Kidney (tissue), 13 donors: ENCODE measurements at regions not wholly inside any gene's neighbourhood (a gene's known extent, or its start where the extent isn't known, plus 50 kb on each side); places are given as distances from the start of the nearest gene placed in this dataset.

Source experiments
- DNase-seq, 5 donors: peaks; one replicate each; pipeline ENCODE4 v3.0.0-alpha.2; 2013 to 2020
- FAIRE-seq: peaks from 2 replicates; lab custom pipeline; 2012; peaks lifted over from hg19 to GRCh38; lab: Jason Lieb, UNC
- H3K27ac ChIP-seq, 2 donors: one replicate each; pipeline ENCODE4 v1.7.0; 2013; ENCODE audit warnings: low read depth in 2 of 2, low read length in 2 of 2, inconsistent platforms in 1 of 2
- H3K27me3 ChIP-seq: one replicate; pipeline ENCODE4 v1.7.1; 2013; ENCODE audit warnings: low read length, inconsistent platforms; ENCODE audit not compliant: control insufficient read depth, insufficient read depth
- H3K36me3 ChIP-seq, 3 donors: one replicate each; pipeline versions ENCODE4 v1.7.0 to v1.7.1; 2013; ENCODE audit warnings: low read length in 3 of 3, control low read depth in 1 of 3, inconsistent platforms in 1 of 3; ENCODE audit not compliant: insufficient read depth in 3 of 3, control insufficient read depth in 2 of 3
- H3K4me1 ChIP-seq, 3 donors: one replicate each; pipeline versions ENCODE4 v1.7.0 to v1.7.1; 2013; ENCODE audit warnings: low read length in 3 of 3, inconsistent platforms in 1 of 3, low read depth in 1 of 3; ENCODE audit not compliant: control insufficient read depth in 2 of 3, insufficient read depth in 2 of 3
- H3K4me3 ChIP-seq, 3 donors: one replicate each; pipeline versions ENCODE4 v1.7.0 to v1.8.1; 2013; ENCODE audit warnings: low read length in 3 of 3, control low read depth in 1 of 3, inconsistent platforms in 1 of 3
- H3K9ac ChIP-seq, 3 donors: one replicate each; pipeline versions ENCODE4 v1.7.0 to v1.7.1; 2013; ENCODE audit warnings: low read length in 3 of 3, control low read depth in 1 of 3, inconsistent platforms in 1 of 3
- H3K9me3 ChIP-seq, 3 donors: one replicate each; pipeline versions ENCODE4 v1.7.0 to v1.7.1; 2013; ENCODE audit warnings: low read length in 3 of 3, control low read depth in 1 of 3, inconsistent platforms in 1 of 3; ENCODE audit not compliant: control insufficient read depth in 2 of 3, insufficient read depth in 1 of 3
- intact Hi-C: fragments of 100-400 bp; cut with DNase I; formaldehyde crosslinking; loops from one replicate; pipeline ENCODE4 v1.11.1; 2022
- TF ChIP-seq, protein P1 (sequence below): IDR thresholded peaks from 3 replicates; pipeline ENCODE4 v1.5.1; 2012; ENCODE audit warnings: mild to moderate bottlenecking, moderate library complexity, borderline replicate concordance; ENCODE audit not compliant: insufficient read depth; ENCODE audit errors: extremely low read depth
- donor health status: control.
- donor health status: control.
- donor health status: control.
- donor health status: control.
- donor health status: control.
- donor health status: DM: yes; HTN: yes; CAD: no.
- donor health status: Normal renal cell carcinoma (clear cell type).

DNA sequence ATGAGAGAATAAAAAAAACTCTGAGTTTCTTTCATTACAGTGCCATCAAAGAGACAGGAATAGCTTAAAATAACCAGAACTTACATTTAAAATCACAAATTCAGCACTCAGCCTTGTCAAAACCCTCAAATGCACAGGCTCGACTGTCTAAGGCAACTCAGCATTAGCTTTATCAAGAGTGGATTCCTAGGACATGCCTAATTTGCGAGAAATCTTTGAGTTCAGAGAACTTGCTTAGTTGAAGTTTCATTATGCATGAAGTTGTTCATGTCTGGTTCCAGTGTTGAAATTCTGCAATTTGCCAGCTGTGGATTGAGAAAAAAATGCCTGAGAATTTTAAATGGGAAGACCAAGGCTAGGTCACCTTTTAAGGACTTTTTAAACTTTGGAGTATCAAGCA is 151.1 kb downstream of the LRRC70 start:
- H3K9me3 ChIP-seq = peaks cover 0 to 3% (median 0%) of the 10 kb centered on the region in 3 donors
- FAIRE-seq (no peak), DNase-seq (no peak)
- no peak overlapping the region for H3K4me3 ChIP-seq
- TF ChIP-seq, protein P1, sequence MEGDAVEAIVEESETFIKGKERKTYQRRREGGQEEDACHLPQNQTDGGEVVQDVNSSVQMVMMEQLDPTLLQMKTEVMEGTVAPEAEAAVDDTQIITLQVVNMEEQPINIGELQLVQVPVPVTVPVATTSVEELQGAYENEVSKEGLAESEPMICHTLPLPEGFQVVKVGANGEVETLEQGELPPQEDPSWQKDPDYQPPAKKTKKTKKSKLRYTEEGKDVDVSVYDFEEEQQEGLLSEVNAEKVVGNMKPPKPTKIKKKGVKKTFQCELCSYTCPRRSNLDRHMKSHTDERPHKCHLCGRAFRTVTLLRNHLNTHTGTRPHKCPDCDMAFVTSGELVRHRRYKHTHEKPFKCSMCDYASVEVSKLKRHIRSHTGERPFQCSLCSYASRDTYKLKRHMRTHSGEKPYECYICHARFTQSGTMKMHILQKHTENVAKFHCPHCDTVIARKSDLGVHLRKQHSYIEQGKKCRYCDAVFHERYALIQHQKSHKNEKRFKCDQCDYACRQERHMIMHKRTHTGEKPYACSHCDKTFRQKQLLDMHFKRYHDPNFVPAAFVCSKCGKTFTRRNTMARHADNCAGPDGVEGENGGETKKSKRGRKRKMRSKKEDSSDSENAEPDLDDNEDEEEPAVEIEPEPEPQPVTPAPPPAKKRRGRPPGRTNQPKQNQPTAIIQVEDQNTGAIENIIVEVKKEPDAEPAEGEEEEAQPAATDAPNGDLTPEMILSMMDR = no peak
- H3K36me3 ChIP-seq = no peaks in the 10 kb centered on the region
- no peak overlapping the region for H3K27ac ChIP-seq
- H3K9ac ChIP-seq = no peak overlapping the region
- intact Hi-C loops = no loop called here
- no peaks in the 10 kb centered on the region for H3K27me3 ChIP-seq
- H3K4me1 ChIP-seq = no peaks in the 10 kb centered on the region

DNA sequence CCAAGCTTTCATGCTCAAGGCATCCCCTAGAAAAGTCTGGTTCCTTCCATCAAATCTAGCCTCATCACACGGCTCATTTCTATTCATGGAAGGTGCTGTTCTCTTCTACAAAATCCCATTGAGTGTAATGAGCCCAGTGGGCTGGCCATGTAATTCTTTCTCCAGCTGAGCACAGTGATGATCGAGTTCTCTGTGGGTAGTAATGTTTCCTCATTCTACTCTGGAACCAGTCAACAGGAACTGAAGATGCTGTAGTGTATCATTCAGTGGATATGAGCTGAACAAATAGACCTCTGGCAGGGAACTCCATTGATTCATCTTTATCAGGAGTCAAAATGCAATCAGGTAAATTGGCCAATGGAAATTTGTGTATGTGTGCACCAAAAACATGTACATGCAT is 149.2 kb downstream of the LRRC70 start:
- Histone ChIP-seq H3K36me3 (no peaks in the 10 kb centered on the region), H3K27me3 (no peaks in the 10 kb centered on the region), H3K4me1 (no peaks in the 10 kb centered on the region), H3K9me3 (no peaks in the 10 kb centered on the region), H3K9ac (no peak overlapping the region), H3K27ac (no peak overlapping the region), H3K4me3 (no peak overlapping the region)
- intact Hi-C loops = no loop called here
- TF ChIP-seq, protein P1 = no peak
- no peak for FAIRE-seq
- no peak for DNase-seq

GRCh38 chr5:62727184-62727583 is 148.6 kb downstream of the LRRC70 start:
- no peaks in the 10 kb centered on the region for H3K9me3 ChIP-seq
- no peak overlapping the region for H3K27ac ChIP-seq
- H3K36me3 ChIP-seq = no peaks in the 10 kb centered on the region
- no peak overlapping the region for H3K9ac ChIP-seq
- intact Hi-C loops = no loop called here
- H3K27me3 ChIP-seq = no peaks in the 10 kb centered on the region
- TF ChIP-seq, protein P1 = no peak
- DNase-seq (no peak), FAIRE-seq (no peak)
- no peaks in the 10 kb centered on the region for H3K4me1 ChIP-seq
- H3K4me3 ChIP-seq = no peak overlapping the region

DNA sequence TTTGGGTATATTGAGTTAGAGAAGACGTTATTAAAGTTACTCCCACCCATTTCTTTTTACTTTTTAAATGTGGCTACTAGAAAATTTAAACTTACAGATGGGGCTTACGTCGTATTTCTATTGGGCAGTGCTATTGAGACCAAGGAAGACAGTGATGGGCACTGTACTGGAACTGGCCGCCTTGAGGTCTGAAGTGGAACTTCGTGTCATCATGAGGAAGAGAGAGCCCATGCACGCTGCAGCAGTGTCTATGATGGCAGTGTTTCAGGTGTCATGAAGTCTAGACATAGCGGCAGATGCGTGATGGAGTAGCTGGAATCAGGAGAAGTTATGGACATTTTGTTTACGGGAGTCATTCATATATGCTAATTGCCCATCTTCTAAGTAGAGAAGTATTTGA is 143.7 kb downstream of the LRRC70 start:
- H3K4me1 ChIP-seq = peaks cover 0 to 23% (median 6%) of the 10 kb centered on the region in 3 donors
- intact Hi-C loops = no loop called here
- no peak overlapping the region for H3K9ac ChIP-seq
- no peaks in the 10 kb centered on the region for H3K36me3 ChIP-seq
- H3K27ac ChIP-seq = no peak overlapping the region
- FAIRE-seq (no peak), DNase-seq (no peak)
- TF ChIP-seq, protein P1 = no peak
- H3K9me3 ChIP-seq = no peaks in the 10 kb centered on the region
- no peak overlapping the region for H3K4me3 ChIP-seq
- no peaks in the 10 kb centered on the region for H3K27me3 ChIP-seq
